OCI-LY3 (cell line): ENCODE measurements at regions not wholly inside any gene's neighbourhood (a gene's known extent, or its start where the extent isn't known, plus 50 kb on each side); places are given as distances from the start of the nearest gene placed in this dataset.
"Not testable (repeated sequence)": the region's sequence is repeated elsewhere in the genome, so short reads cannot be mapped to it uniquely, and the experiment has no call there.

Experiments used
- H2AFZ ChIP-seq: fragments of 200-600, 300-600 bp; shearing (Covaris generic); 2 replicates; pipeline ENCODE4 v1.6.0; 2014; ENCODE audit warnings: antibody characterized with exemption, low read depth, low read length
- H3K27ac ChIP-seq: fragments of 200-600, 300-600 bp; sonication (generic); 2 replicates; pipeline ENCODE4 v1.5.1; 2014; ENCODE audit warnings: mild to moderate bottlenecking, low read length, moderate library complexity, mixed read lengths
- H3K27me3 ChIP-seq: fragments of 200-600, 300-600 bp; sonication (generic); 2 replicates; pipeline ENCODE4 v1.6.1; 2014; ENCODE audit warnings: low read depth, low read length, mixed read lengths
- H3K36me3 ChIP-seq: fragments of 200-600, 300-600 bp; sonication (generic); replicated peaks from 2 replicates; pipeline ENCODE3; 2014; ENCODE audit warnings: low read depth, low read length, mixed read lengths
- H3K4me1 ChIP-seq: fragments of 300-600, 200-600 bp; sonication (generic); 2 replicates; pipeline ENCODE4 v1.6.1; 2014; ENCODE audit warnings: low read length, mixed read lengths
- H3K4me2 ChIP-seq: fragments of 200-600, 300-600 bp; sonication (generic); 2 replicates; pipeline ENCODE4 v1.6.1; 2014; ENCODE audit warnings: low read length, mixed read lengths
- H3K4me3 ChIP-seq: fragments of 300-600, 200-600 bp; sonication (generic); 2 replicates; pipeline ENCODE4 v1.5.1; 2014; ENCODE audit warnings: antibody characterized with exemption, mild to moderate bottlenecking, low read length, moderate library complexity
- H3K79me2 ChIP-seq: fragments of 300-600, 200-600 bp; shearing (Covaris generic); 2 replicates; pipeline ENCODE4 v1.6.1; 2014; ENCODE audit warnings: mild to moderate bottlenecking, low read length, mixed read lengths
- H3K9ac ChIP-seq: fragments of 300-600, 200-600 bp; shearing (Covaris generic); 2 replicates; pipeline ENCODE4 v1.6.0; 2014; ENCODE audit warnings: mild to moderate bottlenecking, low read length, moderate library complexity
- H3K9me3 ChIP-seq: fragments of 200-600, 300-600 bp; shearing (Covaris generic); 2 replicates; pipeline ENCODE4 v1.6.1; 2014; ENCODE audit warnings: low read length, mixed read lengths; ENCODE audit not compliant: insufficient read depth
- H4K20me1 ChIP-seq: fragments of 200-600, 300-600 bp; sonication (generic); 2 replicates; pipeline ENCODE4 v1.6.1; 2016; ENCODE audit warnings: low read length, mixed read lengths; ENCODE audit not compliant: insufficient read depth
- CTCF ChIP-seq: fragments of 200-600, 300-600 bp; sonication (generic); IDR thresholded peaks from 2 replicates; pipeline ENCODE4 v1.5.1; 2014; ENCODE audit warnings: antibody characterized with exemption, low read length, low read depth
- EZH2phosphoT487 ChIP-seq: fragments of 200-600 bp; shearing (Covaris generic); IDR thresholded peaks from 2 replicates; pipeline ENCODE4 v1.6.1; 2018; ENCODE audit warnings: antibody characterized with exemption, mixed run types, low read depth

GRCh38 chr17:21470422-21470821, 94.3 kb downstream of the KCNJ12 start:
- H3K9ac ChIP-seq, H3K4me2 ChIP-seq, H2AFZ ChIP-seq, H3K27me3 ChIP-seq, H3K9me3 ChIP-seq, H3K4me1 ChIP-seq, H3K4me3 ChIP-seq, H3K79me2 ChIP-seq, H3K27ac ChIP-seq, H4K20me1 ChIP-seq, H3K36me3 ChIP-seq: not testable (repeated sequence)

GRCh38 chr17:21470861-21471260, 94.7 kb downstream of the KCNJ12 start:
- H3K9me3 ChIP-seq: no peaks in the 10 kb centered on the region
- no peaks in the 10 kb centered on the region for H3K27me3 ChIP-seq
- no peaks in the 10 kb centered on the region for H4K20me1 ChIP-seq
- H3K36me3 ChIP-seq: no peaks in the 10 kb centered on the region
- H3K9ac ChIP-seq: no peak overlapping the region
- H3K79me2 ChIP-seq: no peaks in the 10 kb centered on the region
- H2AFZ ChIP-seq: no peak overlapping the region
- no peaks in the 10 kb centered on the region for H3K4me1 ChIP-seq
- H3K4me2 ChIP-seq: no peak overlapping the region
- H3K27ac ChIP-seq: no peak overlapping the region
- no peak overlapping the region for H3K4me3 ChIP-seq
- TF ChIP-seq EZH2phosphoT487 (no peak), CTCF (no peak)

- Histone ChIP-seq H3K36me3 (no peaks in the 10 kb centered on the region), H3K9ac (no peak overlapping the region), H3K9me3 (no peaks in the 10 kb centered on the region), H3K27me3 (no peaks in the 10 kb centered on the region), H4K20me1 (no peaks in the 10 kb centered on the region), H3K79me2 (no peaks in the 10 kb centered on the region), H3K27ac (no peak overlapping the region), H3K4me1 (no peaks in the 10 kb centered on the region), H3K4me3 (no peak overlapping the region), H2AFZ (no peak overlapping the region), H3K4me2 (no peak overlapping the region)
- TF ChIP-seq EZH2phosphoT487: no peak
- no peak for TF ChIP-seq CTCF
Observed at GRCh38 chr17:21474815-21475214, 98.7 kb downstream of the KCNJ12 start.

DNA sequence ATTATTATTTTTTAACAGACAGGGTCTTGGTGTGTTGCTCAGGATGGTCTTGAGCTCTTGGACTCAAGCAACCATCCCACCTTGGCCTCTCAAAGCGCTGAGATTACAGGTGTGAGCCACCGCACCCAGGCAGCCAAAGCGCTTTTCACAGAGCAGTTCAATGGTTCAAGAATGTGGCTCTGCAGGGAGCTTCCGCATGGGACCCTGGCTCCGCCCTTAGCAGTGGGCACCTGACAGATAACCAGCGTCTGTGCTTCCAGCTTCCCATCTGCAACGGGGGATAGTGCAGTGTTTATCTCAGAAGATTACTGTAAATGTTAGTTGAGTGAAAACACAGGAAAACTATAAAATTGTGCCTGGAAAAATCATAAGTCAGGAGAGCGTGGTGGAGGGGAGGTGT, 99.4 kb downstream of the KCNJ12 start:
- H3K4me3 ChIP-seq: no peak overlapping the region
- no peak overlapping the region for H3K4me2 ChIP-seq
- no peak overlapping the region for H3K9ac ChIP-seq
- TF ChIP-seq EZH2phosphoT487 (no peak), CTCF (no peak)
- no peaks in the 10 kb centered on the region for H3K79me2 ChIP-seq
- no peaks in the 10 kb centered on the region for H3K27me3 ChIP-seq
- no peaks in the 10 kb centered on the region for H3K9me3 ChIP-seq
- no peaks in the 10 kb centered on the region for H3K36me3 ChIP-seq
- no peaks in the 10 kb centered on the region for H3K4me1 ChIP-seq
- no peak overlapping the region for H2AFZ ChIP-seq
- H3K27ac ChIP-seq: no peak overlapping the region
- H4K20me1 ChIP-seq: no peaks in the 10 kb centered on the region

DNA sequence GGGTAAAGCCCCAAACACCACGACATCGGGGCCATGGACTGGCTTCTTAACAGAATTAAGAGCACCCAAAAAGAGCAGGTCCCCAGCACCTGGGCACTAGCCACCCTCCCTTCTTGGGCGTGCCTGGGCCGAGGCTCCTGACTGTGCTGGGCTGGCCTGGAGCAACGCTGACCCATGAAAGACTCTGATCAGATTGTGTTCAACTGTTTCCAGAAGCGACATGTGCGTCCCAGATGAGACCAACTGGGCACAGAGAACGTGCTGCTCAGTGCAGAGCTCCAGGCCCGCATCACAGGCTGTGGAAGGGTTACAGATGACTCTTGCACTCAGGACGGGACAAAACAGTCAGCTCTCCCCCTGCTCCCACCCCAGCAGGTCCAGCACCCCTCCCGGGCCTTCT, 100.7 kb downstream of the KCNJ12 start:
- Histone ChIP-seq H3K9me3 (no peaks in the 10 kb centered on the region), H3K9ac (no peak overlapping the region), H3K4me1 (no peaks in the 10 kb centered on the region), H3K79me2 (no peaks in the 10 kb centered on the region), H3K4me3 (no peak overlapping the region), H2AFZ (no peak overlapping the region), H4K20me1 (no peaks in the 10 kb centered on the region), H3K4me2 (no peak overlapping the region), H3K27me3 (no peaks in the 10 kb centered on the region), H3K27ac (no peak overlapping the region), H3K36me3 (no peaks in the 10 kb centered on the region)
- TF ChIP-seq CTCF: no peak
- TF ChIP-seq EZH2phosphoT487: no peak
